ENCODE measurements at regions not wholly inside any gene's neighbourhood (a gene's known extent, or its start where the extent isn't known, plus 50 kb on each side); places are given as distances from the start of the nearest gene placed in this dataset.

DNA sequence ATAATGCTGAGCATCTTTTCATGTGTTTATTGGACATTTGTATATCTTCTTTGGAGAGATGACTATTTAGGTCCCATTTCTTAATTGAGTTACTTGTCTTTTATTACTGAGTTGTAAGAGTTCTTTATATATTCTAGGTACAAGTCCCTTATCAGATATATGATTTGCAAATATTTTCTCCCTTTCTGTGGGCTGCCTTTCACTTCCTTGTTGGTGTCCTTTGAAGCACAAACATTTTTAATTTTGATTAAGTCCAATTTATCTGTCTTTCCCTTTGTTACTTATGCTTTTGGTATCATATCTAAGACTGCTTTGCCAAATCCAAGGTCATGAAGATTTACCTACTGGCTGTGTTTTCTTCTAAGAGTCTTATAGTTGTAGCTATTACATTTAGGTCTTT, 113.2 kb downstream of the HNRNPD start:
- TF ChIP-seq, protein P1, sequence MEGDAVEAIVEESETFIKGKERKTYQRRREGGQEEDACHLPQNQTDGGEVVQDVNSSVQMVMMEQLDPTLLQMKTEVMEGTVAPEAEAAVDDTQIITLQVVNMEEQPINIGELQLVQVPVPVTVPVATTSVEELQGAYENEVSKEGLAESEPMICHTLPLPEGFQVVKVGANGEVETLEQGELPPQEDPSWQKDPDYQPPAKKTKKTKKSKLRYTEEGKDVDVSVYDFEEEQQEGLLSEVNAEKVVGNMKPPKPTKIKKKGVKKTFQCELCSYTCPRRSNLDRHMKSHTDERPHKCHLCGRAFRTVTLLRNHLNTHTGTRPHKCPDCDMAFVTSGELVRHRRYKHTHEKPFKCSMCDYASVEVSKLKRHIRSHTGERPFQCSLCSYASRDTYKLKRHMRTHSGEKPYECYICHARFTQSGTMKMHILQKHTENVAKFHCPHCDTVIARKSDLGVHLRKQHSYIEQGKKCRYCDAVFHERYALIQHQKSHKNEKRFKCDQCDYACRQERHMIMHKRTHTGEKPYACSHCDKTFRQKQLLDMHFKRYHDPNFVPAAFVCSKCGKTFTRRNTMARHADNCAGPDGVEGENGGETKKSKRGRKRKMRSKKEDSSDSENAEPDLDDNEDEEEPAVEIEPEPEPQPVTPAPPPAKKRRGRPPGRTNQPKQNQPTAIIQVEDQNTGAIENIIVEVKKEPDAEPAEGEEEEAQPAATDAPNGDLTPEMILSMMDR (IDR thresholded peaks at IDR 0.05) = no peak
- TF ChIP-seq POLR2A (IDR thresholded peaks at IDR 0.05) = no peak

Data from esophagus squamous epithelium (tissue), 4 donors.